GM21723 (cell line): ENCODE measurements at regions not wholly inside any gene's neighbourhood (a gene's known extent, or its start where the extent isn't known, plus 50 kb on each side); places are given as distances from the start of the nearest gene placed in this dataset.
"Not testable (repeated sequence)": the region's sequence is repeated elsewhere in the genome, so short reads cannot be mapped to it uniquely, and the experiment has no call there.

ENCODE experiments used
- ATAC-seq: cut with Tn5 transposase; IDR thresholded peaks from one replicate; pipeline ENCODE4 v1.9.1; 2021; ENCODE audit warnings: mild to moderate bottlenecking, moderate library complexity; ENCODE audit not compliant: unreplicated experiment

- no peak for ATAC-seq
Observed at GRCh38 chr13:84132491-84132890, 250.2 kb upstream of the SLITRK1 start.

DNA sequence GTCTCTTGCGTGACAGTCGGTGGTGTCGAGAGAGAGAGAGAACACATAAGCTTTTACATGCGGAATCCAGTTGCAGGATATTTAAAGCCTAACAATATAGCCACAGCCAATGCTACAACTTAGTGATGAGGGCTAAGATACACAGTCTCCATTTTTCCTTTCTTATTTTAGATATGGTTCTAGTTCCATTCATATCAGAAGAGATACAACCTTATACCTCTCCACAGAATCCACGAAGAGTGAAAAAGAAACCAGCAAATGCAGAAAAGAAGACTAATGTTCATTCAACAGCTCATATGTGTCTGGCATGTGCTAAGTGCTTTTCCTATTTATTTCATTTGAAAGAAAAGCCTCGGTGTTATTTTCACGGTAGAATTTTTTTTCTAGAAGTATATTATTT, 249.0 kb upstream of the SLITRK1 start:
- no peak for ATAC-seq

DNA sequence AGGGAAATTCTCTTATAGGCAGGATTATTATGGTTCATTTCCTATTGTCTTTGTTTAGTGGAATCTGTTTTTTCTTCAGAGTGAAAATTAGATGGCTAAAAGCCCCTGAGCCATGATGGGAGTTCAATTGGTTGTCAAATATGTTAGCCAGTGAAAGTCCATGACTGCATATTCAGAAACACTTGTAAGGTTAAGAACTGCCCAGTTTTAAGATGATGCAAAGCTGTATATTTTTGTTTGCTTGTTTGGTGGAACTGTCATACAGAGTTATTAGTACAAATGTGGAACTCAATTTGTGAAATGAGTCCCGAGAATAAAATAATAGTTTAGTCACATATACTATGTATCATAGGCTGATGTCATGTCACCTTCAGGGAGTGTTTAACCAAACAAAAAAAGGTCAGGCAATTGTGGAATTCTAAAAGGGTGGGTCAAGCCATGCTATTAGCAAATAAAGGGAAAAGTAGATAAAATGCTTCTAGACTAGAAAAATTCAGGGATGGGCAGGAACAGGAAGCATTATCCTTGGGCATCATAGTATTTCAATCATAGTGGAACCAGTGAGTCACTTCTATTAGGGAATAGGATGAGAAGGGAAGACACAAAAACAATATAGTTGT, 248.3 kb upstream of the SLITRK1 start:
- no peak for ATAC-seq

GRCh38 chr13:84129966-84130365, 247.7 kb upstream of the SLITRK1 start:
- ATAC-seq = no peak

- ATAC-seq = no peak
Observed at GRCh38 chr13:84127597-84128128, 245.4 kb upstream of the SLITRK1 start.

- no peak for ATAC-seq
Observed at GRCh38 chr13:84126671-84127171, 244.4 kb upstream of the SLITRK1 start.

- no peak for ATAC-seq
Observed at GRCh38 chr13:84121456-84121855, 239.2 kb upstream of the SLITRK1 start.

GRCh38 chr13:84118839-84119409, 236.7 kb upstream of the SLITRK1 start:
- ATAC-seq = no peak

DNA sequence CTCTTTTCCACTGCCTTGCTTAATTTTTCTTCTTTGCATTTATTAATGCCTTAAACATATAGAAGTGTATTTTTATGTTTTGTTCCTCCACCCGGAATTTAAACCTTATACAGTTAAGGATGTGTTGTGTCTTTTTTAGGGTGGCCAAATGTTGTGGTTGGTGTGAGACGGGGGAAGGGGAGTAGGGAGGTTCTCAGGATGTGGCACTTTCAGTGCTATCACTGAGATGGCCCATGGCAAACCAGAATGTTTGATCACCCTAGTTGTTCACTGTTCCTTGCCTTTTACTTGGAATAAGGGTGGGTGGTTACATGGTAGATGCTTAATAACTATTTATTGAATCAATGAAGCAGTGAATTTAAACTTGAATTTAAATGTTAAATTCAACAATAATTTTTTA, 216.0 kb upstream of the SLITRK1 start:
- ATAC-seq = no peak

DNA sequence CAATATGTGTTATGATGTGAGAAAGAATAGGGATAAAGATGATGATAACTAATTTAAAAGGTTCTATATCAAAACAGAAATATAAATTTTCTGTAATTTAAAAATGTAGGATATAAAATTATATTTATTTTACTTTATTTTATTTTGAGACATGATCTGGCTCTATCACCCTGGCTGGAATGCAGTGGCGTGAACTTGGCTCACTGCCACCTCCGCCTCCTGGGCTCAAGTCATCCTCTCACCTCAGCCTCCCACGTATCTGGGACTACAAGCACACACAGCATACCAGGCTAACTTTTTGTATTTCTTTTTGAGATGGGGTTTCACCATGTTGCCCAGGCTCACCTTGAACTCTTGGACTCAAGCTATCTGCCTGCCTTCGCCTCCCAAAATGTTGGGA, 214.9 kb upstream of the SLITRK1 start:
- no peak for ATAC-seq

DNA sequence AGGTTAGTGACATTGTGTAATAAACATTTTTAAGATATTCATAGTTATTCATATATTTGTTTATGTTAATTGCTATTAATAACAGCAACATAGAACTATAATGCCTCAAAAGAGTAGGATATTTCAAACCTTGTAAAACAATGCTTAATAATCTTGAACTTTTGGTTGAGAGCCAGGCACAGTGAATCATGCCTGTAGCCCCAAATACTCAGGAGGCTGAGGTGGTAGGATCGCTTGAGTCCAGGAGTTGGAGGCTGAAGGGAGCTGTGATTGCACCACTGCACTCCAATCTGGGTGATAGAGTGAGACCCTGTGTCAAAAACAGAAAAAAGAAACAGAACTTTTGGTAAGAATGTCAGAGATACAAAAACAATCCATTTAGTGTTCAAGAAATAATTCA, 213.9 kb upstream of the SLITRK1 start:
- ATAC-seq = no peak

DNA sequence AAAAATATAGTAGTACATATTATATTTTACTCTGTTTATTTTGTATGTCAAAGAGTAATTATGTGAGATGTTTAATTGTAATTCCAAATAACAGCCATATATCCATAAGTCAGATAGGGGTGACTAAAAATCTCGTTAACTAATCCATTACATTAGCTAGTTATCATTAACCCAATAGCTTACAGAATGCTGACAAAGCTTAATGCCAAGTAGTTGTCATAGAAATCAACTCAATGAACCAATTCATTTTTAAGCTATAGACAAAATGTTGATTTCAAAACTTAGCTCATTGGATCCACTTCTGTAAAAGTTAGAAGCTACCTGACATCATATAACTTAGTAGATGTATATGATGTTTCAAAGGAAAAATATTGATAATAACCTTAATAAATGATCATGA, 206.7 kb upstream of the SLITRK1 start:
- no peak for ATAC-seq

GRCh38 chr13:84086847-84087162, 204.5 kb upstream of the SLITRK1 start:
- ATAC-seq = no peak

- ATAC-seq = not testable (repeated sequence)
Observed at GRCh38 chr13:84086098-84086846, 204.0 kb upstream of the SLITRK1 start.

DNA sequence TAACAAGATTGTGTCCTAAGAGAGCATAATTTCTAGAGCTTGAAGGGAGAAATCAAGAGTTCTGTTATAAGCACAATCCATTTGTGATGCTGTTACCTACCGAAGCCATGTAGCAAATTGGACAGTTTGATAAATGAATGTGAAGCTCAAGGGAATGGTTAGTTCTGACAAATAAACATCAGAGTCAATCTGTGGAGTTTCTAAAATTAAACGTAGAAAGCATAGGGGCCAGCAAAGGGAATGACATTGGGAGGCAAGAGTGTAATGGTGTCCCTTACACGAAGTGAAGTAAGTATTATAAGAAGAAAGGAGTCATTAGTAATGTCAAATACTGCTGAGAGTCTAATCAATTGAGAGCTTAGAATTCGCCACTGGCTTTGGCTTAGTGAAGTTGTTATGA, 200.2 kb upstream of the SLITRK1 start:
- no peak for ATAC-seq

DNA sequence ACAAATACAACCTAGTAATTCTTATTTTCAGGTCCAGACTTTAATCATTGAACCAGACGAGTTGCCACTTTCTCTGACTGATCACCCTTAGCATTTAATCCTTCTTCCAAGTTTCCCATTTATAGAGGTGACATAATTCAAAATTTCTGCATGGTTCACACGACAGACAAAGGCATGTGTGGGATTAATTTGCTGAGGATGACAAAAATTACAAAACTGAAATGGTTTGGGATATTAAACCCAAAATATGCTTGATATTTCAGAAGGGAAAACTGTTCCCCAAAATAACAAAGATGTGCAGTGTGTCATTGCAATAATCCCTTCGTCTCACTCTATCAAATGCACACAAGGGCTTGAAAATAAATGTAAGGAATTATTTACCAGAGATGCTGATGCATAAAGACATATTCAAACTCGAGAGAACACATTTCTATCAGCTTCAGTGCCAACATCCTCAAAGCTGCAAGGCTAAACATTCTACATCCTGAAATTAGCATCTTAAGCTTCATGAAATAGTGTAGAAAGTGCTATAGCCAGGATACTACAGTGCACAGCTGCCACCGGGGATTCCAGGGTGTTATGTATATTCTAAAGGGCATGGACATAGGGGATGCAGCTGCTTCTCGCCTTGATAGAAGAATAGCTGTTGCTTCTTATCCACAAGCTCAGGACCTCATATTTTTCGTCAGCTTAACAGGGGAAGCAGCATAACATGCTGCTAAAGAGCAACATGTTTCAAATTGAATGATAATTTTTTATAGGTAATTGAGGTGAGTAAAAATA, 198.7 kb upstream of the SLITRK1 start:
- ATAC-seq = no peak

DNA sequence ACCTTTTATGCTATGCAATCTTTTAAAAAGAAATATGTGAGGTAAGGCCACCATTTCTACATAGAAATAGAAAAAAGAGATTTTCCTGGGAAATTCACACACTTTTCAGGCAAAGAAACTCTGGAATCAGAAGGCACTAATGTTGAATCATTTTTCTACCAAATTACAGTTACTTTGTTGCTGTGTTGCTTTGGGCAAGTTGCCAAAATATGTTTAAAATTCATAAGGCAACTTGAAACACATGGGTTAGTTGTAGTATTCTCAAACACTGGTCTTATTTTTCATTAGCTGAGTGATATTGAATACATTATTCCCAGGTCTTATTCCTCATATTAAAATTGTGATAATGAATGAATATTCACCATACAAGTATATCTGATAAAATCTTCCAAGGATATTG, 195.0 kb upstream of the SLITRK1 start:
- no peak for ATAC-seq

DNA sequence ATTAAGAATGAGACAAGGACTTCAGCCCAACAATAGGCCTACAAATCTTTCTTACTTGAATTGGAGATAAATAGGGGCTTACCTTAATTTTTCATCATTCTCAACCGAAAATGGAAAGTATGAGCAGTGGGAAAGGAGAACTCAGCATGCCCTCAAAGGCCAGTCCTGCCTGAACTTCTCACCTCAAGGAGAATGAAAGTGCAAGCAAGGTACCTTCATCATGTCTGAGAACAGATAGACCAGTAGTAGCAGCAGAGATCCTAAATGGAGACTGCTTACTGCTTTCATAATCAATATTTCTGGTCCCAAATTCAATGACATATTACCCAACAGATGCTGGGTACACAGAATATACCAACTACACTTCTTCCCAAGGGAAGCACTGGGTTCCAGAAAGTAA, 194.0 kb upstream of the SLITRK1 start:
- no peak for ATAC-seq

DNA sequence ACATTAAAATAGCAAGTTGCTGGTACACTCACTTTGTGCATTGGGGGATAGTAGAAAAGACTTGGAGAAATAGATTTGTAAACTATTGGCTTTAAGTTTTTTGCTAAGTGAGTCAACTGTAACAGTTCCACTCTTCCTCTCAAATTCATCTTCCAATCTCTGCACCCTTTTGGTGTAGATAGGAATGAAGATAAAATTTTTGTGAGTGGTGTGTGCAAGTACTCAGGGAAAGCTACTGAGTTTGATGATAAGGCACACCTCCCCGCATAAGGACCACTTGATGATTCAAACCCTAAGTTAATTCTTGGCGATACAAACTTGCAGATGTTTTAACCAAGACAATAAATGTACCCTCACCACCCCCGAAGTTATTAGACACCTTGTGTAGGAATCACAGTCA, 168.3 kb upstream of the SLITRK1 start:
- ATAC-seq = no peak

- no peak for ATAC-seq
Observed at GRCh38 chr13:84049443-84050219, 167.4 kb upstream of the SLITRK1 start.

DNA sequence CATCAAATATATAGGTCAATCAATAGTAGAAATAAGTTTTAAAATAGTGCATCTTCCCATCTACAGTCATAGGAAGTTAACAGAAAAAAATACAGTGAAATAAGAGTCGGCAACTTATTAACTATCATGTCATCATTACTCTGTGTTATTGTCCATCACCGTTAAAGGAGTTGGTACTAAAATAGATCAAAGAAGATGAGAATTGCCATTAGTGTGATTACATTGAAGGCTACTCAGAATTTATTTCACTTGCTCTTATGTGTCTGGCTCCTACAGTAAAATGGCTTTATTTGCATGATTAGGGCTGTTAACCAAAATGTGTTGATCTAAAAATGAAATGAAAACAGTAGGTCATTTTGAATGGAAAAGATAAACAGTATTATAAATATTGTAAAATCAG, 162.5 kb upstream of the SLITRK1 start:
- no peak for ATAC-seq
